GM12872 (cell line): ENCODE measurements at regions not wholly inside any gene's neighbourhood (a gene's known extent, or its start where the extent isn't known, plus 50 kb on each side); places are given as distances from the start of the nearest gene placed in this dataset.

ENCODE experiments used
- CTCF ChIP-seq: IDR thresholded peaks from 3 replicates; pipeline ENCODE4 v1.5.1; 2011; ENCODE audit warnings: low read depth, mild to moderate bottlenecking, low read length, moderate library complexity; ENCODE audit not compliant: insufficient read depth

- 0 out of 3 replicates have a peak, but pooled peaks have one; percentile 4 for TF ChIP-seq CTCF
These were observed 60.6 kb upstream of the ARHGAP20 start for GRCh38 chr11:110772863-110773262.

- no peak for TF ChIP-seq CTCF
These were observed 54.1 kb upstream of the ARHGAP20 start for GRCh38 chr11:110766316-110766715.

GRCh38 chr11:110764485-110764884 lies 52.2 kb upstream of the ARHGAP20 start:
- TF ChIP-seq CTCF, result no peak

GRCh38 chr11:110763249-110764011 lies 51.2 kb upstream of the ARHGAP20 start:
- no peak for TF ChIP-seq CTCF

- TF ChIP-seq CTCF, result no peak
These were observed 50.4 kb upstream of the ARHGAP20 start for GRCh38 chr11:110762590-110762989.
